Activated T-helper 1 cell treated with anti-CD3 and anti-CD28 coated beads, Interleukin-12 subunit alpha, Interleukin-12 subunit beta, Interleukin-2, Interleukin-4 antibody, amounts not matched to agents 30 ng/mL and 10 ng/mL and 1 ng/mL, durations not matched to agents 14 hours and 24 hours and 36 hours (primary cell): ENCODE measurements at regions not wholly inside any gene's neighbourhood (a gene's known extent, or its start where the extent isn't known, plus 50 kb on each side); places are given as distances from the start of the nearest gene placed in this dataset.

Source experiments
- DNase-seq: peaks from one replicate; pipeline ENCODE4 v3.0.0; 2021; ENCODE audit warnings: low spot score
- H3K27ac Mint-ChIP-seq: one replicate; pipeline ENCODE4 v1.8.0; 2021; ENCODE audit warnings: mild to moderate bottlenecking, mixed read lengths
- H3K27me3 Mint-ChIP-seq: one replicate; pipeline ENCODE4 v1.8.0; 2022; ENCODE audit warnings: mild to moderate bottlenecking, moderate library complexity, mixed read lengths; ENCODE audit not compliant: insufficient read depth
- H3K36me3 Mint-ChIP-seq: one replicate; pipeline ENCODE4 v1.8.0; 2021; ENCODE audit warnings: low read depth, mixed read lengths
- H3K4me1 Mint-ChIP-seq: one replicate; pipeline ENCODE4 v1.8.0; 2021; ENCODE audit warnings: low read depth, mixed read lengths
- H3K4me3 Mint-ChIP-seq: one replicate; pipeline ENCODE4 v1.8.0; 2021; ENCODE audit warnings: mild to moderate bottlenecking, moderate library complexity, mixed read lengths
- H3K9me3 Mint-ChIP-seq: one replicate; pipeline ENCODE4 v1.8.0; 2021; ENCODE audit warnings: mixed read lengths
- intact Hi-C: fragments of 100-400 bp; cut with micrococcal nuclease; formaldehyde crosslinking; loops from one replicate; pipeline ENCODE4 v1.15.1; 2024

GRCh38 chr5:86320266-86320665 lies 297.5 kb upstream of the COX7C start:
- Mint-ChIP-seq H3K27me3 (no peaks in the 10 kb centered on the region), H3K4me1 (no peaks in the 10 kb centered on the region), H3K27ac (no peak overlapping the region), H3K4me3 (no peak overlapping the region), H3K36me3 (no peaks in the 10 kb centered on the region), H3K9me3 (no peaks in the 10 kb centered on the region)
- intact Hi-C loops: no loop called here
- no peak for DNase-seq

- no peaks in the 10 kb centered on the region for H3K4me1 Mint-ChIP-seq
- no peaks in the 10 kb centered on the region for H3K9me3 Mint-ChIP-seq
- intact Hi-C loops: no loop called here
- H3K36me3 Mint-ChIP-seq: no peaks in the 10 kb centered on the region
- peaks cover 1% of the 10 kb centered on the region for H3K27me3 Mint-ChIP-seq
- no peak overlapping the region for H3K4me3 Mint-ChIP-seq
- DNase-seq: no peak
- H3K27ac Mint-ChIP-seq: no peak overlapping the region
These were observed 288.4 kb upstream of the COX7C start for GRCh38 chr5:86329318-86329717.

GRCh38 chr5:86330736-86331135 lies 287.0 kb upstream of the COX7C start:
- Mint-ChIP-seq H3K27ac (no peak overlapping the region), H3K9me3 (no peaks in the 10 kb centered on the region), H3K4me3 (no peak overlapping the region), H3K27me3 (peaks cover 1% of the 10 kb centered on the region), H3K36me3 (no peaks in the 10 kb centered on the region), H3K4me1 (no peaks in the 10 kb centered on the region)
- DNase-seq: no peak
- intact Hi-C loops: no loop called here

GRCh38 chr5:86332851-86333250 lies 284.9 kb upstream of the COX7C start:
- H3K27ac Mint-ChIP-seq: no peak overlapping the region
- no peak overlapping the region for H3K4me3 Mint-ChIP-seq
- no peaks in the 10 kb centered on the region for H3K36me3 Mint-ChIP-seq
- H3K4me1 Mint-ChIP-seq: no peaks in the 10 kb centered on the region
- no peak for DNase-seq
- intact Hi-C loops: no loop called here
- H3K9me3 Mint-ChIP-seq: no peaks in the 10 kb centered on the region
- H3K27me3 Mint-ChIP-seq: peaks cover 1% of the 10 kb centered on the region

GRCh38 chr5:86337667-86338460 lies 279.9 kb upstream of the COX7C start:
- no peak overlapping the region for H3K27ac Mint-ChIP-seq
- intact Hi-C loops: no loop called here
- no peaks in the 10 kb centered on the region for H3K9me3 Mint-ChIP-seq
- no peak overlapping the region for H3K4me3 Mint-ChIP-seq
- no peak for DNase-seq
- no peaks in the 10 kb centered on the region for H3K27me3 Mint-ChIP-seq
- H3K36me3 Mint-ChIP-seq: no peaks in the 10 kb centered on the region
- H3K4me1 Mint-ChIP-seq: no peaks in the 10 kb centered on the region

- no peaks in the 10 kb centered on the region for H3K4me1 Mint-ChIP-seq
- H3K9me3 Mint-ChIP-seq: no peaks in the 10 kb centered on the region
- intact Hi-C loops: no loop called here
- H3K4me3 Mint-ChIP-seq: no peak overlapping the region
- H3K27me3 Mint-ChIP-seq: peaks cover 2% of the 10 kb centered on the region
- no peaks in the 10 kb centered on the region for H3K36me3 Mint-ChIP-seq
- DNase-seq: no peak
- no peak overlapping the region for H3K27ac Mint-ChIP-seq
These were observed 263.1 kb upstream of the COX7C start for GRCh38 chr5:86354664-86355063.

- Mint-ChIP-seq H3K4me3 (no peak overlapping the region), H3K36me3 (no peaks in the 10 kb centered on the region), H3K27me3 (peaks cover 2% of the 10 kb centered on the region), H3K4me1 (no peaks in the 10 kb centered on the region), H3K27ac (no peak overlapping the region), H3K9me3 (no peaks in the 10 kb centered on the region)
- intact Hi-C loops: no loop called here
- DNase-seq: no peak
These were observed 256.9 kb upstream of the COX7C start for GRCh38 chr5:86360801-86361200.

GRCh38 chr5:86371061-86371460 lies 246.7 kb upstream of the COX7C start:
- intact Hi-C loops: no loop called here
- DNase-seq: no peak
- Mint-ChIP-seq H3K27ac (no peak overlapping the region), H3K27me3 (no peaks in the 10 kb centered on the region), H3K36me3 (no peaks in the 10 kb centered on the region), H3K9me3 (no peaks in the 10 kb centered on the region), H3K4me1 (no peaks in the 10 kb centered on the region), H3K4me3 (no peak overlapping the region)

- Mint-ChIP-seq H3K27me3 (no peaks in the 10 kb centered on the region), H3K4me1 (no peaks in the 10 kb centered on the region), H3K27ac (no peak overlapping the region), H3K9me3 (no peaks in the 10 kb centered on the region), H3K36me3 (no peaks in the 10 kb centered on the region), H3K4me3 (no peak overlapping the region)
- intact Hi-C loops: no loop called here
- DNase-seq: no peak
These were observed 243.1 kb upstream of the COX7C start for GRCh38 chr5:86374611-86375010.

- DNase-seq: no peak
- intact Hi-C loops: no loop called here
- Mint-ChIP-seq H3K9me3 (no peaks in the 10 kb centered on the region), H3K4me1 (no peaks in the 10 kb centered on the region), H3K4me3 (no peak overlapping the region), H3K27ac (no peak overlapping the region), H3K36me3 (no peaks in the 10 kb centered on the region), H3K27me3 (no peaks in the 10 kb centered on the region)
These were observed 241.5 kb upstream of the COX7C start for GRCh38 chr5:86376214-86376613.

GRCh38 chr5:86403190-86403589 lies 214.6 kb upstream of the COX7C start:
- intact Hi-C loops: no loop called here
- H3K9me3 Mint-ChIP-seq: no peaks in the 10 kb centered on the region

GRCh38 chr5:86404256-86404655 lies 213.5 kb upstream of the COX7C start:
- Mint-ChIP-seq H3K4me1 (no peaks in the 10 kb centered on the region), H3K27ac (no peak overlapping the region), H3K36me3 (no peaks in the 10 kb centered on the region), H3K4me3 (no peak overlapping the region), H3K27me3 (no peaks in the 10 kb centered on the region), H3K9me3 (no peaks in the 10 kb centered on the region)
- intact Hi-C loops: no loop called here
- DNase-seq: no peak

More at GRCh38 chr5:86403190-86403589, 214.6 kb upstream of the COX7C start:
- no peaks in the 10 kb centered on the region for H3K36me3 Mint-ChIP-seq
- DNase-seq: no peak
- no peak overlapping the region for H3K4me3 Mint-ChIP-seq
- no peak overlapping the region for H3K27ac Mint-ChIP-seq
- H3K27me3 Mint-ChIP-seq: no peaks in the 10 kb centered on the region
- H3K4me1 Mint-ChIP-seq: no peaks in the 10 kb centered on the region

- Mint-ChIP-seq H3K36me3 (no peaks in the 10 kb centered on the region), H3K4me3 (no peak overlapping the region), H3K9me3 (no peaks in the 10 kb centered on the region), H3K4me1 (no peaks in the 10 kb centered on the region), H3K27ac (no peak overlapping the region), H3K27me3 (no peaks in the 10 kb centered on the region)
- DNase-seq: no peak
- intact Hi-C loops: no loop called here
These were observed 210.0 kb upstream of the COX7C start for GRCh38 chr5:86407711-86408110.

- no peak overlapping the region for H3K4me3 Mint-ChIP-seq
- H3K36me3 Mint-ChIP-seq: no peaks in the 10 kb centered on the region
- H3K9me3 Mint-ChIP-seq: no peaks in the 10 kb centered on the region
- no peaks in the 10 kb centered on the region for H3K27me3 Mint-ChIP-seq
- no peak for DNase-seq
- intact Hi-C loops: no loop called here
- no peaks in the 10 kb centered on the region for H3K4me1 Mint-ChIP-seq
- no peak overlapping the region for H3K27ac Mint-ChIP-seq
These were observed 206.1 kb upstream of the COX7C start for GRCh38 chr5:86411596-86411995.
